H54 (cell line): ENCODE measurements at regions not wholly inside any gene's neighbourhood (a gene's known extent, or its start where the extent isn't known, plus 50 kb on each side); places are given as distances from the start of the nearest gene placed in this dataset.

Experiments
- DNase-seq: peaks from one replicate; pipeline ENCODE4 v3.0.0; 2011; ENCODE audit warnings: low spot score, mixed read lengths; ENCODE audit not compliant: insufficient read length
- FAIRE-seq: peaks from 3 replicates; lab custom pipeline; 2011; peaks lifted over from hg19 to GRCh38; lab: Jason Lieb, UNC
- POLR2A ChIP-seq: IDR thresholded peaks from 2 replicates; pipeline ENCODE4 v1.6.1; 2011; ENCODE audit warnings: low read depth, mild to moderate bottlenecking, low read length

DNA sequence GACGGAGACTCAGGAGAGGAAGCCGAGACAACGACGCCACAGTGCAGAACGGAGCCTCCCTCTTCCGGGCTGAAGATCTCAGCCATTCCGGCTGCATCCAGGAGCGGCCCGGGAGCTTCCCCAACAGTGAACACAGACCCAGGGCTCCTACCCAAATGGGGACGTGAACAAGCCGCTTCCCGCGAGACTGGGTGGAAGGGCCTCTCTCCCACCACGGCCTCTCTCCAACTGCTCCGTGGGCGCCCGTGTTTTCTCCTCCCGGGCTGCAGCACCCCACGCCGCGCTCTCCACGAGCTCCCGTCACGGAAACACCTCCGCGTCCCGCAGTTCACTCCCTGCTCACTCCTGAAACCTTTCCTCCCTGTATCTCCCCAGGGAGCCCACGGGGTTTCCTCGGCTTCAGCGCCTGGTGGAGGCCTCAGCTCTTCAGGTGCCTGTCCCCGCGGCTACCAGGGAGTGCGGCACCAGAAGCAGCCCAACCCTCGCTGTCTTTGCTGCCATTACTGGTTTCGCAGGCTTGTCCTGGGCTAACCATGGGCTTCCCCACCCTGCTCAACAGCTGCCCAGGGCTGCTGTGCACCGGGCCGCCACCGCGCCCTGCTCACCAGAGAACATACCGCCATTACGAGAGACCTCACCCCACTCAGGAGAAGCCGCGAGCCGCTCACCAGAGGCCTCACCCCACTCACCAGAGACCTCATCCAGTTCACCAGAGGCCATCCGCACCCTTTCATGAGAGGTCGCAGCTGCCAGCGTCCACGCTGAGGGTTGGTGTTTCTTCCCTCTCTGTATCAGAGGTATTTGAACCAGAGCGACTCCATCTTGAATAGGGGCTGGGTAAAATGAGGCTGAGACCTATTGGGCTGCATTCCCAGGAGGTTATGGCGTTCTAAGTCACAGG, 922.8 kb downstream of the QKI start:
- no peak for TF ChIP-seq POLR2A
- FAIRE-seq = no peak
- DNase-seq = no peak

DNA sequence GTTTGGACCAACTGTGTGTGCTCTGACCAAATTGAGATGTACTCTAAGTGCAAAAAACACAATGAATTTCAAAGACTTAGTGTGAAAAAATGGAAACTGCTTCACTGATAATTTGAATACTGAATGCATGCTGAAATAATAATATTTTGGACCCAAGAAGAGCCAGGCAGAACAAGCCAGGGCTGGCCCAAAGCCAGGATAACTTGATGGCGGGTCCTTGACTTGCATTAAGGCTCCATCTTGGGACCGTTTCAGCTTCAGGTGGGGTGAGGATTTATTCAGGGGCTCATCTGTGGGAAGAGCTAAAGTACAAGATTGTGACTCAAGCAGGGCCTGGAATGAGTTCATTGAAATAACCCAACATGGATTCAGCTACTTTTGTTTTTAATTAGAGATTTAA, 921.9 kb downstream of the QKI start:
- DNase-seq (no peak), FAIRE-seq (no peak)
- TF ChIP-seq POLR2A = no peak

DNA sequence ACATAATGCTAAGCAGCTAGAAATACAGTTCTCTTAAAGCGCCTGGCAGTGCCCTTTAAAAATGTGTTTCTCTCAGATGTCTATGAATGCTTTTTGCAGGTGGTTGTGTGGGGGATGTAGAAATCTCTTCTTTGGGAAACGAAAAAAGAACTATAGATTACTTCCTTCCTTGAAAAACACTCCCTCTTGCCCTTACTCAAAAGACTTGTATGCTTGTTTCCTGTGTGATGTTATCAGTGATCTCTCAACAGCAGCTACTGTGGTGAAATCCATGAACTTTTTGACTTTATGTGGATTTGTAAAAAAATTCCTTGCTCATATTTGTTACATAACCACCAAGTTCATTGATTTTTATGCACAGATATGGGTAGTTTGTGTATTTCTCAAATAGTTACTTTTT, 916.5 kb downstream of the QKI start:
- FAIRE-seq (no peak), DNase-seq (no peak)
- no peak for TF ChIP-seq POLR2A

DNA sequence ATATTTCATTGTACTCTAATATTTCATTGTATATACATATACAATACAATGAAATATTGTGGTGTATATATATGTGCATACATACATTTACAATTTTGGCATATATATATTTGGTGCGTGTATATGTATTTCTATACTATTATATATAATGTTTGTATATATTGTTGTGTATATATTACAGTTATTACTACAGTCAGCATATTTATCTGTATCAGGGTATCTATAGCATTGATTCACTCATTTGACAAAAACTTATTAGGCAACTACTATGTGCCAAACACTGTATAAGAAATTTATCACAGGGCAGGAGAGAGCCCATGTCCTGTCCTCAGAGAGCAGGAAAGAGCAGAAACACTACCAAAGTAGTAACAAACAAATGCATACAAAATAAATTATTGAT, 910.6 kb downstream of the QKI start:
- FAIRE-seq (no peak), DNase-seq (no peak)
- no peak for TF ChIP-seq POLR2A

DNA sequence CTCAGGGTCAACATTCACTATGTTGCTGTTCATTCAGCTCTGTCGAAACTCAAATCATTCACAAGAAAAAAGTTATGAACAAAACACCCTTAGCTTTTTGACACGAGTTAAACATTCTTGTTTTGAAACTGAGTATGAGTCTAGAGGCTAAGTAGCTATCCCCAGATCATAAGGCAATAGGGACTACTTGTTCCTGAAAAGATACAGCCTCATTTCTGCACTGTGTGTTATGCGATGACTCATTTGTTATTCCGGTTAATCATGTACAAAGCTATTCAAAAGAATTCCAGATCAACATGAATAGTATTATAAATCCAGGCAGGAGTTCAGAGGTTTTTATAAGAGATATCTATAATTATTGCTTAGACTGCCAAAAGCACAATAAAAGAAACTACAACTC, 908.0 kb downstream of the QKI start:
- TF ChIP-seq POLR2A = no peak
- FAIRE-seq (no peak), DNase-seq (no peak)

DNA sequence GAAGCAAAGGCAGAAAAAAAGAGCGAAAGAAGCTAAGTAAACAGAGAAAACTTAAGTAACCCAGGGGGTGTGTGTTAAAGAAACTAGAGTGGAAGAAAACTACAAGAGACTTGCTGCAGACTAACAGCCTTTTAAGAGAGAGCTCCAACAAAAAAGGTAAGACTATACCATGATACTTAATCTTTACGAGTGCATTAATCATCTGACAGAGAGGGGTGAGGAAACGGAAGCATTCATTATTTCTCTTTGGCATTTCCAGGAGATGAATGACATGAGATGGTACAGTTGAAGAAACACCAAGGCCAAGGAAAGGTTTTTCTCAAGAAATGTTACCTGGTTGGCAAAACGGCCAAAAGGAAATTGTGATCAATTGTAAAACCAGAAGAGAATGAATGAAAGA, 906.8 kb downstream of the QKI start:
- no peak for TF ChIP-seq POLR2A
- no peak for DNase-seq
- no peak for FAIRE-seq

DNA sequence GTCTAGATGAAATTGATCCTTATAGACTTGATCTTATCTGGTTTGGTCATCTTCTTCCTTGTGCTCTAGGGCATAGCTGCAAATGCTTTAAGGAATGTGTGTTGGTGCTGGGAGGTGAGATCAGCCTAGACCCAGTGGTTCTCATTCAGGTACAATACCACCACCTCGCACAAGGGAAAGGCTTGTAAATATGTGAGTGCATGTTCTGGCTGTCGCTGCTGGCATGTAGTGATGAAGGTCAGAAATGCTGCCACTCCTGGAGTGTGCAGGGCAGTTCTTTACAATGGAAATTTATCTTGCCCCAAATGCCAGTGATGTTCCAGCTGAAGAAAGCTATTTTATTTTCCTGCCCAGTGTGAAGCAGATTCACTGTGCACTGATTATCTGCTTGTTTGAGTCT, 900.9 kb downstream of the QKI start:
- DNase-seq = no peak
- FAIRE-seq = no peak
- no peak for TF ChIP-seq POLR2A

DNA sequence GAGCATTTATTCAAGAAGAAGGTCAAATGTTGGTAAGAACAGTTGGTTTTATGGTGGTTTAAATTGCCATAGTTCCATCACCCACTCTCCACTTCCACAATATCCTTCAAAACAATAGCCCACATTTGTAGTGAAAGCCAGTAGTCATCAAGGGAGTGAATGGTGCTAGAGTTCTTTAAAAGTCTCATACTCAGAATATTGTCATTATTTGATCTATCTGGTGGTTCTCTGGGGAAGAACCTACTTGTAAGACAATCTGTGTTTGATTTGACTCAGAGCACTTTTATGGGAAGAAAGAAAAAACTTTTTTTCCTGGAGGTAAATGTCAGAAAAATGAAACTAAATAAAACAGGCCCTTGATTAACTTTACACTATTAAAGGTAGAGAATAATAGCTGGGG, 893.8 kb downstream of the QKI start:
- no peak for TF ChIP-seq POLR2A
- DNase-seq (no peak), FAIRE-seq (no peak)

DNA sequence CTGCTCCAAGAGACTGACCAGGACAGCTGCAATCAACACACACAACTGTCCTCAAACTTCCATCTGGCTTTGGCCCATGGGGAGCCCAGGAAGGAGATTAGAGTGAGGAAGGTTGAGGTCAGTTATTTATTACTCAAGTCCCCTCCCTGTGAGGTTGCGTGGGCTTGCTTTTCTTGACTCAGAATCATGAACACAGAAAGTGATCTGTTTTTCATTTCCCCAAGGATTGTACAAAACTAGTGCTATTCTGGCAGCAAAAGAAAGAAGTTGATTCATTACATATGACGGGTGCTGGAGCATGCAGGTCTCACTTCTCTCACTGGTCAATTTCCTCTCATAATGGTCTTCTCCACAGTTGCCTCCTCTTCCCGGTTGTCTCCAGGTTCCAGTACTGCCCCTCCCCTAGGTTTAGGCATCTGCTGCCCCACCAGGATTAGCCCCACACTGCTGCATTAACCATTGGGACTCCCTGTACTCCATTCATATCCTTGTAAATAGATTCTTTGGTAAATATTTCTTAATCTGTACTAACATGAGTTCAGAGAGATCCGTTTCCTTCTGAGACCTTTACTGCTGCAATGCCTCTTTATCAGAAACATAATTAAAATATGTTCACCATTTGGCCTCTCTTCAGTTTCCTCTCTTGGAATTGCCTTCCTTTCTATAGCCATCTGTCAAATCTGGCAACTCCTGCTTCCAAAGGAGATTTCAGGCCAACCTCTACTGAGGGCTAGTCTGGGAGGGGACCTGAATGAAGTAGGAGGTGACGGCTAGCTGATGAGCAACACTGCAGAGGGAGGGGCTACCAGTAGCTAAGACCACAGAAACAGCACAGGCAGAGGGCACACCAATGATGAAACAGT, 888.8 kb downstream of the QKI start:
- no peak for TF ChIP-seq POLR2A
- DNase-seq (no peak), FAIRE-seq (no peak)

DNA sequence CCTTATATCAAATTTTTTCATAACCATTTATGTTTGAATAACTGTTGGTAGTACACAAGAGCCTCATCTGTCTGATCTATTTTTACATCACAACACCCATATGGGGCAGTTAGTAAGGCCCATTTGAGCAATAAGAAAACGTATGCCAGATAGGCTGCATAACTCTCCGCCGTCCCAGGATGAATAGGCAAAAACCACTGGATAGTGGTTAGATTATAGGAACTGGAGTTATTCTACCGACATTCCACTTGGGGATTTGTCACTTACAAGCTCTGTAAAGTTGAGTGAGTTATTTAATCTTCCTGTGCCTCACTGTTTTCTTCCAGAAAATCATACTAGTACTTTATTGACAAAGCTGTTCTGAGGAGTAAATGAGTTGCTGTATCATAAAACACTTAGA, 881.9 kb downstream of the QKI start:
- no peak for DNase-seq
- no peak for TF ChIP-seq POLR2A
- no peak for FAIRE-seq

DNA sequence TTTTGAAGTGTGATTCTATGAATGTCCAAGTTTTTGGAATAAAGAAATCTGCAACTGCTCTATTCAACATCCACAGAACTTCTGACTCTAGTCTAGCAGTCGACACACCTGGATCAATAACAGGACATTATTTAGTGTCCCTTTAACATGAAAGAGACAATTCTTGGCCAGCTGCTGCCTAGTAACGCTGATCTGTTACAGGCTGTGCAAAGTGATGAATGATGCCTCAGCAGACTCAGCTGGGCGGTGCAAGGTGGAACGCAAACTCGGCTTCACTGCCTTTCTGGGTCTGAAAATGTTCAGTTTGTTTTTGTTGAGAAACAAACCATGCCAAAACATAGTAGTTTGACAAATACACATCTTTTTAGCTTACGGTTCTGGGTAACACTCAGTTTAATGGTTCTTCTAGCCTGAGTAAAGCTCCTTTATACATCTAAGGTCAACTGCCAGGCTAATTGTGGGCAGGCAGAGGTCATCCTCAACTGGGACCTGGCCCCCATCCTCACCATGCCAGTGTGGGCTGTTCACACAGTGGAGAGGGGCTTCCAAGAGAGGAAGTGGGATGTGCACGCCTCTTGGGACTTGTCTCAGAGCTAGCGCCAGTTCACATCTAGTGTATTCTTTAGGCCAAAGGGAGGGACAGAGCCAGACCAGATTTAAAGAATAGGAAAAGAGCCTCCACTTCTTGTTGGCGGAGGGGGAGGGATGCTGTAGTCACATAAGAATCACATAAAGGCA, 879.7 kb downstream of the QKI start:
- no peak for FAIRE-seq
- no peak for DNase-seq
- no peak for TF ChIP-seq POLR2A

DNA sequence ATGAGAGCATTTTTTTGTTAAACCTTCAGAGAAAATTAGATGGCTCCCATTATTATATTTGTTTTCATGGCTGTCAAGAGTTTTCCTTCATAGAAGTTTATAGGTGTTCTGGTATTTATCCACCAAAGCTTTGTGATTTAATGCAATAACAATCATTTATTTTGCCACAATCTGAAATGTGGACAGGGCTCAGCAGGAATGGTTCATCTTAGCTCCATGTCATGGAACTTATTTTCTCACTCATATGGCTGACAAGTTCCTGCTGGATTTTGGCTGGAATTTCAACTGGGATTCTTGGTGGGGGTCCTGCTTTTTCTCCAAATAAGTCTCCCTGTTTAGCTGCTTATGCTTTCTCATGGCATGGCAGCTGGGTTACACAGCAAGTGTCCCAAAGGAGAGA, 876.7 kb downstream of the QKI start:
- FAIRE-seq (no peak), DNase-seq (no peak)
- no peak for TF ChIP-seq POLR2A

DNA sequence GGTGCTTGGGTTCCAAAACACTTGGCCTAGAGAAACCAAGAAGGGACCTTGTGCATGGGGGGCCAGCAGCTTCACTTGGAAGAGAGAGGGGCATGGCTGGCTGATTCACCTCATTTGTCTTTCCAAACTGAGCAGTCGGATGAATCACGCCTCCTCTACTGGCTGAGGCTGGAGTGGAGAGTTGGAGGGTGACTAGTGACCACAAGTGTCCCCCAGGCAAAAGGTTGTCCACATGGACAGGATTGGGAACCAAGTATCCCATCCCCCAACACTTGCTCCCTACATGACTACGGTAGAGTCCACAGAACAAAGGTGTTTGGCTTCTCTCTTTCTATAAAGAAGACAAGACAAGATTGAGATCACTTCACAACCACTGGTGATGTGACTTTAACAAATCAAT, 875.6 kb downstream of the QKI start:
- FAIRE-seq = no peak
- no peak for DNase-seq
- TF ChIP-seq POLR2A = no peak

DNA sequence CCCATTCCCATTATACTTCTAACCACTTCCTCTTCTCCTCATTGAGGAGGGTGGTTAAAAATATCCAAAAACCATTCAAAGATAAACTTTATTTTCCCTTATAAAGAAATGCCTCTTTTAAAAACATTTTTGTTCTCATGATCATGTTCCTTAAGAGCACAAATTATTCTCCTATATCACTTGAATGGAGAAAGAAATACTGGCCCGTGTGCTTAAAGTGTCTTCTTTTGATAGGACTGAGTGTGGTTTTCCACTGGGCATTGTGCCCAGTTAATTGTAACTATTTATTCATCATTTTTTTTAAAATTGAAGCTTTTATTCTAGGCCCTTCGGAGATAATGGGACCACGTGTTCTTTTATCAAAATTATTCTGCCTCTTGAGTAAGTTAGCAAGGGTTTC, 871.5 kb downstream of the QKI start:
- no peak for FAIRE-seq
- TF ChIP-seq POLR2A = no peak
- DNase-seq = no peak
